ES-I3 (cell line): ENCODE measurements at regions not wholly inside any gene's neighbourhood (a gene's known extent, or its start where the extent isn't known, plus 50 kb on each side); places are given as distances from the start of the nearest gene placed in this dataset.
"Not testable (repeated sequence)": the region's sequence is repeated elsewhere in the genome, so short reads cannot be mapped to it uniquely, and the experiment has no call there.

Experiments
- H3K36me3 ChIP-seq: 2 replicates; pipeline ENCODE4 v1.6.1; 2013; ENCODE audit warnings: mild to moderate bottlenecking, low read length, control low read depth, moderate library complexity; ENCODE audit not compliant: insufficient read depth
- H3K4me1 ChIP-seq: 2 replicates; pipeline ENCODE4 v1.6.1; 2013; ENCODE audit warnings: mild to moderate bottlenecking, control low read depth, low read length; ENCODE audit not compliant: insufficient read depth
- H3K9ac ChIP-seq: 2 replicates; pipeline ENCODE4 v1.6.1; 2013; ENCODE audit warnings: low read depth, mild to moderate bottlenecking, low read length, moderate library complexity
- H3K9me3 ChIP-seq: 2 replicates; pipeline ENCODE4 v1.6.1; 2013; ENCODE audit warnings: mild to moderate bottlenecking, low read length, moderate library complexity; ENCODE audit not compliant: control insufficient read depth, insufficient read depth

DNA sequence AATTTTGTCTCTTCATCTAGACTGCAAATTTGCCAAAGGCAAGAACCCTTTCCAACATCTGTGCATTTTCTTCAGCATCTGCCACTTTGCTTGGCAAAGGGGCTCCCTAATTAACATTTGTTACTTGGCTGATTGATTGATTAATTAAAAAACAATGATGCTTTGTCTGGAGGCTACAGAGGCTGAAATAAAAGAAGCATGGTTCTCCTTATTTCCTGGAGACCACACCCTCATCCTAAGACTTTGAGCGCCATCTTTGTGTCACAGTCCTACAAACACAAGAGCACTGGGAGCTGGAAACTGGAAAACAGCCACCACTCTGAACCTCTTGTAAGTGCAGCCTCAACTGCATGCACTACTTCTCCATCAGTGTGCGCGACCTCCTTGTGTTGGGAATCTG lies 189.2 kb downstream of the C7orf25 start:
- H3K9ac ChIP-seq = no peak overlapping the region
- no peaks in the 10 kb centered on the region for H3K4me1 ChIP-seq
- H3K36me3 ChIP-seq = no peaks in the 10 kb centered on the region
- H3K9me3 ChIP-seq = no peaks in the 10 kb centered on the region

DNA sequence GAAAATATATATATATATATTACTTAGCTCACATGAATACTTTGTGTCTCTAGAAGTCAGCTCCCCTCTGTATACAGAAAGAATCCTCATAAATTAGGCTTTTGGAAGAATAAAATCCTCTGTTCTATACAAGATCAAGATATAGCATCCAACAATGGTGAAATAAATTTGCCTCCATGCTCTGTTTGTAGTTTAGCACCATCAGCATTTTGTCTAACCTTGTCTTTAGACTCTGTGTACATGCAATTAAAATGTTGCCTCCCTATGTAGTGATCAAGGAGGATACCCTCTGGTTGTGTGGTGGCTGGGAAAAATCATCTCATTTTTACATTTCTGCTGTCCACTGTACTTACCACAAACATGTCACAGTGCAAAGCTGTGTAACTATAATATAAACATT lies 189.7 kb downstream of the C7orf25 start:
- no peaks in the 10 kb centered on the region for H3K9me3 ChIP-seq
- H3K36me3 ChIP-seq = no peaks in the 10 kb centered on the region
- H3K9ac ChIP-seq = no peak overlapping the region
- no peaks in the 10 kb centered on the region for H3K4me1 ChIP-seq

DNA sequence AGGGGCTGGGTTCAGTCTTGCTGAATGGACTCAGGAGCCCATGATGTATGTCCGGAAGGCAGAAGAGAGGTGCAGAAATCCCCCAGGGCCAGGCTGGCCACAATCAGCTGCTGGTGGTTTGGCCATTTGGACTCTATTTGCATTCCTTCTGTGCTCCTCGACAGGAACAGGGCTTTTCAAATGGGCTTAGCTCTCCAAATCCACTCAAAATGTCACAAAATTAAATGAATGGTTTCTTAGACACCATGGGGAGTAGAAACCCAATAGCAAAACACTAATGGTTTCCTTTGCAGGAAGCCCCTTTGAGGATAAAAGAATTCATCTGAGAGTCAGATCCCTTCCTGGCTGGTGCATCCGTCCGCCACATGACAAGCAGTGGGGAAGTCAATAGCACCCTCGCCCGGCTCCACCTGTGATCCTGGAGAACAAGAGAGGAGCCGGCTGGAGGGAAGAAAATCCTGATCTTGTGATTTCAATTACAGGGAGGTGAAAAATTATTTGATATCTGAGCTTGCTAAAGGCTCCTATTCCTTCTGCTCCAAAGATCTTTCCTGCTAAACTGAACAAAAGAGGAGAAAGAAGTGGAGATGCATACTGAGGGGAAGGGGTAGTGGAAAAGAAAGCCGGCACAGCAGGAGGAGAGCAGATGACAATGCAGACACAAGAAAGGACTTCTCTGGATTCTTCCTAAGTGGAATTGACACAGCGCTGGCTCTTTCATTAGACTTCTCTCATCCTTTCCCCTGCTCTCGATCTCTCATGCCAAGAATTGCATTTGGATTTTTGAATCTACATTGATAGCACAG lies 190.7 kb downstream of the C7orf25 start:
- Histone ChIP-seq H3K9ac (no peak overlapping the region), H3K9me3 (no peaks in the 10 kb centered on the region), H3K4me1 (no peaks in the 10 kb centered on the region), H3K36me3 (no peaks in the 10 kb centered on the region)

DNA sequence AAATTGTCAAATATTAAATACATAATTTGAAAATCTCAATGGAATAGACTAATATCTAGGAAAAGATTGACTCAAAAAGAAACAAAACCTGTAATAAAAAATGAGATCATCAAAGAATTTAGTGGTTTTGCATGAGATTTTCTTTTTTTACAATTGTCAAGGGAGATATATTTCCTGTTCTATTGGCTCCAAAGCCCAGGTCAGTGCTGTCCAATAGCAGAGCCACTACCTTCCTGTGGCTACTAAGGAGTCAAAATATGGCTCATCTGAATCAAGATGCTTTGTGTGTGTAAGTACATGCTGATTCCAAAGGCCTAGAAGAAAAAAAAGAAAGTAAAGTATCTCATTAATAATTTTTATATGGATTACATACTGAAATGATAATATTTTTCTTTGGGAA lies 191.9 kb downstream of the C7orf25 start:
- H3K4me1 ChIP-seq = no peaks in the 10 kb centered on the region
- no peak overlapping the region for H3K9ac ChIP-seq
- H3K9me3 ChIP-seq = no peaks in the 10 kb centered on the region
- no peaks in the 10 kb centered on the region for H3K36me3 ChIP-seq

DNA sequence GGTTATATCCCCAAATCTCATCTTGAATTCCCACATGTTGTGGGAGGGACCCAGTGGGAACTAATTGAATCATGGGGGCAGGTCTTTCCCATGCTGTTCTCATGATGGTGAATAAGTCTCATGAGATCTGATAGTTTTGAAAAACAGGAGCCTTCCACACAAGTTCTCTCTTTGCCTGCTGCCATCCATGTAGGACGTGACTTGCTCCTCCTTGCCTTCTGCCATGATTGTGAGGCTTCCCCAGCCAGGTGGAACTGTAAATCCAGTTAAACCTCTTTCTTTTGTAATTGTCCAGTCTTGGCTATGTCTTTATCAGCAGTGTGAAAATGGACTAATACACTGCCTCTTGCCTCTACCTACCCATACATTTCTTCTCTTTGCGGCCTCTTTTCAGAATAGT lies 193.4 kb downstream of the C7orf25 start:
- H3K9me3 ChIP-seq = not testable (repeated sequence)

DNA sequence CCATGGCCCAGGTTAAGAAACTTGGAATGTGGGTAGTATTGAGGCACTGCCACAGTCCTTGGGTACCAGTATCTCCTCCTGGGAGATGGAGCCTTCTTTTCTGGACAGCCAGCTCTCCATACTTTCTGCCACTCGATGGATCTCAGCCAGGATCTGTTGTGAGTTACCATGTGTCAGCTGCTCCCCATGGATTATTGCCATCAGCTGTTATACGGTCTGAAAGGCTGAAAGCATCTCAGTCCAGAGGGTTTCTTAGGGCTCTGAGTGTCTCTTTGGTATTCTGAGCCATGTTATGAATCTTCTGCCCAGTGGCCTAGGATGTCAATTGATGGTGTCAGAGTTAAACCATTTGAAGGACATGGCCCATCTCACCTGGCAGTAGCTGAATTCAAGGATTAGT lies 197.5 kb downstream of the C7orf25 start:
- Histone ChIP-seq H3K9ac (no peak overlapping the region), H3K36me3 (no peaks in the 10 kb centered on the region), H3K4me1 (no peaks in the 10 kb centered on the region), H3K9me3 (no peaks in the 10 kb centered on the region)

More for the DNA sequence above, 193.4 kb downstream of the C7orf25 start:
- H3K36me3 ChIP-seq, H3K4me1 ChIP-seq, H3K9ac ChIP-seq: not testable (repeated sequence)

DNA sequence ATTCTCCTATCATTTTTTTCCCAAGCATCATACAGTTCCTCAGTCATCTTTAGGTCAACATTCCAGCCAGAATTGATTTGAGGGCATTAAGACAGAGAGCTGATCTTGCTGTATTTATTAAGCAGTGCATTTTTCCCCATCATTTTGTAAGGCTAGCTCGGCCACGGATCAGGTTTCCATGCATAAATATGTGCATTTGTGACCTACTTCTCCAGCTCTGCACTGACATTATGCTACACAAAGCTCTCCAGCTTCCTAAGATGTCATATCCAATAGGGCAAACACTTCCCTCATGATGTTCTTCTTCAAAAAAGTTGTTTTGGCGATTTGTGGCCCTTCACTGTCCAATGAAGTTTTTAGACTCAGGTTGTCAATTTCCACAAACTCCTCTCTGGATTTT lies 202.6 kb downstream of the C7orf25 start:
- H3K9me3 ChIP-seq = no peaks in the 10 kb centered on the region

DNA sequence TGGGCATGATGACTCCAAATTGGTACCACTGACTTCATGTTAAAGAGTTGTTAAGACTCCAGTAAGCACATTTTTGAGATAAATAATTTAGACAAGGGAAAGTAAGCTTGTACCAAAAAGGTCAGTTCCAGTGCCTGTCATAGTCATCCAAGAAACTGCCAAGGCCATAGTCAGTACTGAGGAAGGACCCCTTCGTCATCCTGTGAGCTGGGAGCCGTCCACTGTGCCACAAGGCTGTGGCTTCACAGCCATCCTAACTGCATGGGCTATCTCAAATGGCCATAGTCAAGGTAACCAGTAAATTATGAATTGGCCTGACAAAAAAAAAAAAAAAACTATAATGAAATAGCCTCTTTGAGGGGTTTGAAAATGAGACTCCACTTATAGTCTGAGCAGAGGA lies 207.2 kb downstream of the C7orf25 start:
- no peak overlapping the region for H3K9ac ChIP-seq
- no peaks in the 10 kb centered on the region for H3K36me3 ChIP-seq
- H3K4me1 ChIP-seq = no peaks in the 10 kb centered on the region
- H3K9me3 ChIP-seq = no peaks in the 10 kb centered on the region

More for the DNA sequence above, 202.6 kb downstream of the C7orf25 start:
- no peak overlapping the region for H3K9ac ChIP-seq
- H3K4me1 ChIP-seq = no peaks in the 10 kb centered on the region
- H3K36me3 ChIP-seq = no peaks in the 10 kb centered on the region

DNA sequence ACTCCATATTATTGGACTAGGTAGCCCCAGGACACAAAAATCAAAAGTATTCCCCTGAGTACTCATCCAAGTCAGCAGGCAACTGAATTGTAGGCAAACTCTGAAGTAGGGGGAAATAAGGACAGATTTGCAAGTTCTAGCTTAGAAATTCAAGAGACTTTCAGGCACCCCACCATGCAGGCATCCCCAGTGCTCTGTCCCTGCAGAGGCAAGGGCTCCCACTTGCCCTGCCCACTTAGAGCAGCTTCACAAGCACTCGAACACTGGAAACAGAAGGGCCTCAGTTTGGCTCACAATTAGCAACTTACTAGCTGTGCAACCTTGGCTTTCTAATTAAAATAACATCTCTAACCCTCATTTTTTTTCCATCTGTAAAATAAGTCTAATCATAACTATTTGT lies 209.2 kb downstream of the C7orf25 start:
- Histone ChIP-seq H3K36me3 (no peaks in the 10 kb centered on the region), H3K4me1 (no peaks in the 10 kb centered on the region), H3K9me3 (no peaks in the 10 kb centered on the region), H3K9ac (no peak overlapping the region)

DNA sequence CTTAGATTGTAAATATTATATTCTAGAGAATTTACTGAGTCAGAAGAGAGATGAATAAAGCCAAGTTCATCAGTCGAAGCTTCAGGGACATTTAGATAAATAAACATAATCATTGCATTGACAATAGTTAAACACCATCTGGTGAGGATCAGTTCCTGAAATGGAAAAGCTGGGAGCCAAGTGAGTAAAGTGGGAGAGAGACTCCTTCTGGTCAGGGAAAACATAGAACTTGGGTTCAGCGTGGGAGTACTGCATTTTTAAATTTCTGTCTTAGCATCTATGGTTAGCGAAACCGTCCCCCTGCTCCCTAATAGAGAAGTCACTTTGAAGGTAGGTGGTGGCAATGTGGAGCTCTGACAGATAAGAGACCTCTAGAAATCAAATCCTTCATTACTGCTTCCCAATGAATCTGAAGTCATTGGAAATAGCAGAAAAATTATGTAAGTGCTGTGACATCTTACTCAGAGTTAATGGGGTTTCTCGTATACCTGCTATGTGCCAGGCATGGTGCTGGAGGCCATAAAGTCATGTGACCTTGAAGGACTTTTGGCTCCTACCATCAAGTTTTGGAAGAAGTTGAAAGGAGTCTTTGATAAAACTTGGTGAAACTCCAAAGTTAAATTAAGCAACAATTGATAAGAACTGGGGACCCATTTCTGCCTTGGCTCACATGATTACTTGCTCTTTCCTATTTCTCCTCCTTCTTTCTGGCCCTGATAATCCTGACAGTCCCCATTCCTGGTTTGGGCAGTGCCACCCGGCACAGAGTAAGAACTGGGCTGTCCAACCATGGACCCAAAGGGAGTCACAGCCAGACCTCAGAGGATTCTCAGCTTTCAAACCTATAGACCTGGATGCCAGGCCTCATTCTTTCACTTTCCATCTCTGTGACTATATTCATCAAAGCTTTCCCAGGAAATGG lies 211.2 kb downstream of the C7orf25 start:
- no peaks in the 10 kb centered on the region for H3K36me3 ChIP-seq
- no peaks in the 10 kb centered on the region for H3K9me3 ChIP-seq
- H3K9ac ChIP-seq = no peak overlapping the region
- no peaks in the 10 kb centered on the region for H3K4me1 ChIP-seq

DNA sequence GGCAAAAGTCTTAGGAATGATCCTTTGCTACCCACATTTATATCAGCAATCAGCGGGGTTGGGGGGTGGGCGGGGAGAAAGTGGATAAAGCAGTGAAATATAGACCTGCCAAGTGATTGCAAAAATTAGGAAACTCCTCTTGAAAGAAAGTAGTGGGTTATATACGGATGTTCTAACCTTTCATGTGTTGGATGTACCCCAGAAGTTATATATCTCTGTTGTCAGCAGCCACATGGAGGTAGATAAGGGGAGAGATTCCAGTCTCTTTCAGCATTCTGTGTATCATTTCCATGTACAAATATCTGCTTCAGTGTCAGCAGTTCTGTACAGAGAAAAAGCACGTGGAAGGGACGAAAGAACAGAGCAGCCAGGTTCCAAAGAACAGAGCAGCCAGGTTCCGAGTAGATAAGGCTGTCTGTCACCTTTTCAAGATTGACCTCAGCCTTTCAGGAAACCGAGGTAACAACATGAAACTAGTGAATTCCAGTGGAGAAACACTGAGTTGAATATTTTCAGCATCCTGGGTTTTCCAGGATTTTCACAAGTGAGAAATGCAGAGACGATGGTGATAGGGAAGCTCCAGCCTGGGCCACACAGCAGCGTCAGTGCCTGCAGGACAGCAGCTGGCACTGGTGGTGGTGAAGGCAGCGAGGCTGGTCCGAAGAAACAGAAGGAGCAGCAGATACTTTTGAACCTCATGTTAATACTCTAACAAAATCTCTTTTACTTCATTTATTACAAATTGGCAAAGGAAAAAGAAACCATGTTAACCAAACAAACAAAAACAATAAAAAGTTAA lies 212.3 kb downstream of the C7orf25 start:
- H3K9ac ChIP-seq = no peak overlapping the region
- no peaks in the 10 kb centered on the region for H3K36me3 ChIP-seq
- no peaks in the 10 kb centered on the region for H3K9me3 ChIP-seq
- no peaks in the 10 kb centered on the region for H3K4me1 ChIP-seq

DNA sequence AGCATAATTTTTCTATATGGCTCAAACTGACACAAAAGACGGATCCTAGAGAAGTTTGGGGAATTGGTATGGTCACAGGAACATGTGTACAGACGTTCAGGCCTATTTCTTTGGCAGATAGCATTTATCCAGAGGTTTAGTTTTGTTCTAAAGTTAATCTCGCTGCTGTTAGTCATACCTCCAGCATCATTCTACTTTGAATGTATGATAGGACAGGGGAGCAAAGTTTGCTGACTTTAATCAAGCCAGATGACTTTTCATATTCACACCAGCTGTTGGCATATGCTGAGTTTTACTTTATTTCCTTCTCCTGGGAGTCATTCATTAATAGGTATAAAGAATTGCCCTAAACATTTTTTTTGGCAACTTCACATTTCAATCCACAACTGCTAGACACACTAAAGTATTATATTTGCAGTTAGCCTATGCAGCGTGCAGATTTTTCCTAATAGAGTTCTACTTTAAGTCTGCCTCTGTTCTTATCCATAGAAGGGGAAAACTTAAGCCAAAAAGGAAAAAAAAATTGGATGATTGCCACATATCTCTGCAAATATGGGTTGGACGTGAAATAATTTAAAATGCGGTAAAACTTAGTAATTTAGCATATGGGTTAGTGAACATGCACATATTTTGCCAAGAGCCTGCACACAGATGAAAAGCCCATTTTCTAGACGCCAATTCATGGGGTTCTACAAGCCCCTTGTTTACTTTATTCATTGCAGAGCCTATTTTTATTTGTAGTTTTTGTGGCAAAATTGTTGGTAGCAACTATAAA lies 213.1 kb downstream of the C7orf25 start:
- no peaks in the 10 kb centered on the region for H3K36me3 ChIP-seq

DNA sequence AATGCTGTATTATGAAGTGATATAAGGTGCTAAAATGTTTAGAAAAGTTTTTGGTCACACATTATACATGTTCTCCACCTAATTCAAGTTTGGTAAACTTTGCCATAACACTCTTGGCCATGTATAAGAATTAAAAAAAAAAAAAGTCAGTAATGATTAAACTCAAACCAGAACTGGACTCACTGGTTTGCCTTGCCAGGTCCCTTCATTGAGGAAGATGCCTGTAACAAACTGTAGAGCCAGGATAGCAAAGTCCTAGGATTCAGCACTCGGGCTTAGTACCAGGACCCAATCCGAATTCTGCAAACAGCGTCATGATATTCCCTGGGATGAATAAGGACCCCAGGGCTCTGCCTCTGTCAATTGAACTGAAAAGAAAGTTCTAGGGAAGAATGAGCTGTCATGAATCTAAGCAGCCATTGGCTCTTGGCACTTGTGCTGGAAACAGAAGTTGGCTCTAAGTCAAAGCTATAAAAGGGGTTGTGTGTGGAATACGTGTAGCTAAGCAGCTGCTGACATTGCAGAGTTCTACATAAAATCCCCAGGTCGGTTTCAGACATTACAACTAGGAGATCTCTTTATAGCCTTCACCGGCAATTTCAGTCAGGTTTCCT lies 216.9 kb downstream of the C7orf25 start:
- no peaks in the 10 kb centered on the region for H3K9me3 ChIP-seq
- H3K9ac ChIP-seq = no peak overlapping the region
- H3K4me1 ChIP-seq = peaks cover 11% of the 10 kb centered on the region
- no peaks in the 10 kb centered on the region for H3K36me3 ChIP-seq

More for the DNA sequence above, 213.1 kb downstream of the C7orf25 start:
- Histone ChIP-seq H3K9me3 (no peaks in the 10 kb centered on the region), H3K4me1 (no peaks in the 10 kb centered on the region), H3K9ac (no peak overlapping the region)
